Neuron (in vitro differentiated cells): ENCODE measurements at regions not wholly inside any gene's neighbourhood (a gene's known extent, or its start where the extent isn't known, plus 50 kb on each side); places are given as distances from the start of the nearest gene placed in this dataset.

Experiments
- H2AFZ ChIP-seq: one replicate; pipeline ENCODE4 v1.6.1; 2013; ENCODE audit warnings: low read depth, mild to moderate bottlenecking, inconsistent platforms, low read length, moderate library complexity
- H3K27me3 ChIP-seq: one replicate; pipeline ENCODE4 v1.6.1; 2013; ENCODE audit warnings: low read length; ENCODE audit not compliant: insufficient read depth
- H3K36me3 ChIP-seq: one replicate; pipeline ENCODE4 v1.6.1; 2013; ENCODE audit warnings: low read length; ENCODE audit not compliant: insufficient read depth
- H3K4me1 ChIP-seq: one replicate; pipeline ENCODE4 v1.6.1; 2013; ENCODE audit warnings: low read length; ENCODE audit not compliant: insufficient read depth
- H3K4me3 ChIP-seq: 2 replicates; pipeline ENCODE4 v1.5.1; 2013; ENCODE audit warnings: mild to moderate bottlenecking, low read length, moderate library complexity
- H3K9me3 ChIP-seq: one replicate; pipeline ENCODE4 v1.6.1; 2013; ENCODE audit warnings: low read length

DNA sequence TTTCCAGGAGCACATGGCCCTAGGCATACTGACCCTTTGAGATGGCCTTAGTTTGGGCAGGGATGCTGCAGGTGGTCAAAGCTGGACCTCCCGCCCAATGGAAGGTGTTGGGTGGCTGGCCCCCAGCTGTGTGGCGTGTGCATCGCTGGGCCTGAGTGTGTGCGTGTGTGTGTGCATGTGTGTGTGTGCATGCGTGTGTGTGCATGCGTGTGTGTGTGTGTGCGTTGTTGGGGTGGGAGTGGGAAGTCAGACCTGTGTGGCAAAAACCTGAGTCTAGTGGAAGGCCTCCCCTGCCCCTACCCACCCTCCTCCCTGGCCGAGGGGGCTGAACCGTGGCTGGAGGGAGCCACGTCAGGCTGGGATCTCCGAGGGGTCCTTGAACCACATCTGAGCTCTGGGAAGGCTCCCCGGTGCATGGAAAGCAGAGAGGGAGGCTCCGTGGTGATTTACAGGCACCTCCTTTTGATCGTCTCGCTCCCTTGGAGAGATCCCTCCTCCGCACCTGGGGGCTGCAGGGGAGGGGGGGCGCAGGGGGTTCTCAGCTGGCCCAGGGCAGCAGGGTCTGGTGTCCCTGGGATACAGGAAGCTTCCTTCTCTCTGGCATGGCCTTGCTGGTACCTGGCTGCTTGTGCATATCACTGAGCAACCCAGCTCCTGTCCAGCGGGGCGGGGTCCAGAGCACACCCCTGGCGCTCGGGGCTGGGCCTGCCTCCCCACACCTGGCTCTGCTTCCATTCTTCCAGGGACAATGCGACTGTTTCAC is 124.7 kb upstream of the WNT4 start:
- Histone ChIP-seq H3K4me1 (no peaks in the 10 kb centered on the region), H3K4me3 (no peak overlapping the region), H3K36me3 (no peaks in the 10 kb centered on the region), H3K27me3 (peaks cover 18% of the 10 kb centered on the region), H2AFZ (no peak overlapping the region), H3K9me3 (no peaks in the 10 kb centered on the region)

GRCh38 chr1:22268327-22268726 is 125.4 kb upstream of the WNT4 start:
- Histone ChIP-seq H3K36me3 (no peaks in the 10 kb centered on the region), H2AFZ (no peak overlapping the region), H3K4me3 (no peak overlapping the region), H3K9me3 (no peaks in the 10 kb centered on the region), H3K4me1 (no peaks in the 10 kb centered on the region), H3K27me3 (peaks cover 18% of the 10 kb centered on the region)

GRCh38 chr1:22271847-22272801 is 129.2 kb upstream of the WNT4 start:
- H2AFZ ChIP-seq = no peak overlapping the region
- no peaks in the 10 kb centered on the region for H3K36me3 ChIP-seq
- H3K4me1 ChIP-seq = no peaks in the 10 kb centered on the region
- H3K4me3 ChIP-seq = no peak overlapping the region
- H3K27me3 ChIP-seq = peaks cover 8% of the 10 kb centered on the region
- H3K9me3 ChIP-seq = no peaks in the 10 kb centered on the region

- H3K4me1 ChIP-seq = no peaks in the 10 kb centered on the region
- no peak overlapping the region for H3K4me3 ChIP-seq
- H3K9me3 ChIP-seq = no peaks in the 10 kb centered on the region
- H3K27me3 ChIP-seq = peaks cover 4% of the 10 kb centered on the region
- no peak overlapping the region for H2AFZ ChIP-seq
- H3K36me3 ChIP-seq = no peaks in the 10 kb centered on the region
Measured at GRCh38 chr1:22273686-22274681, 131.1 kb upstream of the WNT4 start.

DNA sequence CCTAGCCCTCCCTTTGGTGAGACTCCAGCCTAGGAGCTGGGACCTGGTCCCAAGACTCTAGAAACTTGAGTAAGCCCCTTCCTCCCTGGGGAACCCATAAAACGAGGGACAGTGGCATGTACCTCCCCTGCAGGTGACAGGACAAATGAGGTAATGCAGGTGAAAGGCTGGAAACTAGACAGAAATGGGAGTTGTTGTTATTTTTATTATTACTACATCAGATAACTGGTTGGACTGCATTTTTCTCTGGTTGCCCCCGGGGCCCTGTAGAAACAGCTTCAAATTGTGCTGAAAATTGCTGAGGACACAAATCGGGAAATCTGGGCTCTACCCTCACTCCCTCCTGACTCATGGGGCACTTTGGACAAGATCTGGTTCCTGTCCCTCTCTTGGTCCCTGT is 132.3 kb upstream of the WNT4 start:
- Histone ChIP-seq H3K9me3 (no peaks in the 10 kb centered on the region), H2AFZ (no peak overlapping the region), H3K4me3 (no peak overlapping the region), H3K4me1 (no peaks in the 10 kb centered on the region), H3K36me3 (no peaks in the 10 kb centered on the region), H3K27me3 (no peaks in the 10 kb centered on the region)

GRCh38 chr1:22275626-22276395 is 132.9 kb upstream of the WNT4 start:
- Histone ChIP-seq H3K4me3 (no peak overlapping the region), H3K27me3 (no peaks in the 10 kb centered on the region), H3K9me3 (peaks cover 2% of the 10 kb centered on the region), H3K4me1 (no peaks in the 10 kb centered on the region), H2AFZ (no peak overlapping the region), H3K36me3 (no peaks in the 10 kb centered on the region)

DNA sequence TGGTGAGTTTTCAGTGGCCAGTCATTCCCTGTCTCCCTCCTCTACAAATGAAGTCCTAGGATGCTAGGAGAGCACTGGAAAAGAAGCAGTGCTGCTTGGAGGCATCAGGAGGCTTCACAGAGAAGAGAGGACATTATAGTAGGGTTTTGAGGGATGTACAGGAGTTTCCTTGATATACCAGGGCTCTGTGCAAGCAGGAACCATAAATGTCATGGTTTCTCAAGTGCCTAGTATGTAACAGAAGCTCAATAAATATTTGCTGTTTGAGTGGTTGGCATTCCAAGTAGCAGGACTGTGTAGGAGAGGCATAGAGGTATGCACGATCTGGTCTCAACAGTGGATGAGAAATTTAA is 133.5 kb upstream of the WNT4 start:
- H3K9me3 ChIP-seq = peaks cover 2% of the 10 kb centered on the region
- no peaks in the 10 kb centered on the region for H3K4me1 ChIP-seq
- no peak overlapping the region for H3K4me3 ChIP-seq
- no peaks in the 10 kb centered on the region for H3K36me3 ChIP-seq
- H3K27me3 ChIP-seq = no peaks in the 10 kb centered on the region
- H2AFZ ChIP-seq = no peak overlapping the region

DNA sequence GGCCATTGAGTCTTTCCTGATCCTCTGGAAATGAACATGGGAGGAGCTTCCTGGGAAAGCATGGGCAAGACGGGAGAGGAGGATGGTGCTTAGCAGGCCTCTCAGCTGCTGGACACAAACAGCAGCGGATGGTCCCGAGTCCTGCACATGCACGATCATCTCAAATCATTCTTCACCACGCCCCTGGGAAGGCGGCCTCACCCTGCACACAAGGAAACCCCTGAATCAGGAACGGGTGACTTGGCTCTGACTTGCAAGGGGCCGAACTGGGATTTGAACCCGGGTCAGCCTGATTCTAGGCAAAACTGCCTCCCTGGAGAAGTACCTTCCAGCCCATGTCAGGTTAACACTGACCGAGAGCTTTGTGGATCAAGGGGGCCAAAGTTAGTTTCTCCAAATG is 134.8 kb upstream of the WNT4 start:
- H3K4me3 ChIP-seq = no peak overlapping the region
- H3K36me3 ChIP-seq = no peaks in the 10 kb centered on the region
- H3K27me3 ChIP-seq = no peaks in the 10 kb centered on the region
- peaks cover 2% of the 10 kb centered on the region for H3K9me3 ChIP-seq
- H2AFZ ChIP-seq = no peak overlapping the region
- no peaks in the 10 kb centered on the region for H3K4me1 ChIP-seq

- Histone ChIP-seq H3K36me3 (no peaks in the 10 kb centered on the region), H3K4me1 (no peaks in the 10 kb centered on the region), H2AFZ (no peak overlapping the region), H3K9me3 (peaks cover 2% of the 10 kb centered on the region), H3K27me3 (no peaks in the 10 kb centered on the region), H3K4me3 (no peak overlapping the region)
Measured at GRCh38 chr1:22279735-22280134, 136.8 kb upstream of the WNT4 start.

DNA sequence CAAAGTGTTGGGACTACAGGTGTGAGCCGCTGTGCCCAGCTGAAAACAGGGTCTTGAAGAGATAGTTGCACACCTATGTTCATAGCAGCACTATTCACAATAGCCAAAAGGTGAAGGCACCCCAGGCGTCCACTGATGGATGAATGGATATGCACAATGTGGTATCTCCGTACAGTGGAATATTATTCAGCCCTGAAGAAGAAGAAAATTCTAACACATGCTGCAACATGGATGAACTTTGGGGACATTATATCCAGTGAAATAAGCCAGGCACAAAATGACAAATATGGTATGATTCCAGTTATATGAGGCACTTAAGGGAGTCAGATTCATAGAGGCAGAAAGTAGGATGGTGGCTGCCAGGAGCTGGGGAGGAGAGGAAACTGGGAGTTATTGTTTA is 137.6 kb upstream of the WNT4 start:
- peaks cover 2% of the 10 kb centered on the region for H3K9me3 ChIP-seq
- H3K4me3 ChIP-seq = no peak overlapping the region
- no peaks in the 10 kb centered on the region for H3K4me1 ChIP-seq
- no peak overlapping the region for H2AFZ ChIP-seq
- no peaks in the 10 kb centered on the region for H3K27me3 ChIP-seq
- H3K36me3 ChIP-seq = no peaks in the 10 kb centered on the region

DNA sequence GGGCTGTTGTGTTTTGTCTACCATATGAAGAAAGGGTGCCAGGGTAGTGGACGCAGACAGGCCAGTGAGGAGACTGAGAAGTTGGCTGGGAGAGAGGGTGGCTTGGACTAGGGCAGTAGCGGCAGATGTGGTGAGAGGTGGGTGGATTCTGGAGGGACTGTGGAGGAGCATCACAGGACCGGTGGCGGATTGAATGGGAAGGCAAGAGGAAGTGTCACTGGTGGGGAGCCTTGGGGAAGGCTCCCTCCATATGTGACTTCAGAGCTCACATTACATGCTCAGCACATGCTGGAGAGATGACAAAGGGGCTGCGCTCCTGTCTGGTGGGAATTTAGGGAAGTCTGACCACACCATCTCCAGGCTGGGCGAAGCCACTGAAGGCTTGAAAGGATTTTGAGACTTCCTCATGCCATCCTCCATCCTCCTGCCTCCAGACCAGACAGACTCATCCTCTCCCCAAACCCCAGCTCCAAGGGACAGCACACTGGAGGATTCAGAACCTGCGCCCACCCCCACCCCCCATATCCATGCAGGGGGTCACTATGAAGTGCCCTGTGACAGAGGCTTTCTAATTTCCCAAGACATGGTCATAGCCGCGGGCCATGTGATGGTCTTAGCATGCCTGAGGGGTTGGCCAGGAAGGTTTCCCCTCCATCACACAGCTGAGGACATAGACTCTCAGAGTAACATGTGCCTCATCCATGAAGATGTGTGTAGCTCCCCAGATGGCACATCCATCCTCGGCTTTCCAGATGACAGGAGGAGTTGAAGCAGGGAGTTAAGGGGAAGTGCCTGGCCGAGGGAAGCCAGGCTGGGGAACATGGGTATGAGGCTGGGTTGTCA is 138.8 kb upstream of the WNT4 start:
- H3K9me3 ChIP-seq = peaks cover 2% of the 10 kb centered on the region
- H3K4me3 ChIP-seq = no peak overlapping the region
- no peaks in the 10 kb centered on the region for H3K27me3 ChIP-seq
- no peak overlapping the region for H2AFZ ChIP-seq
- H3K4me1 ChIP-seq = no peaks in the 10 kb centered on the region
- no peaks in the 10 kb centered on the region for H3K36me3 ChIP-seq
